Smooth muscle cell (in vitro differentiated cells): ENCODE measurements at regions not wholly inside any gene's neighbourhood (a gene's known extent, or its start where the extent isn't known, plus 50 kb on each side); places are given as distances from the start of the nearest gene placed in this dataset.

Experiments
- DNase-seq: peaks from one replicate; lab custom pipeline; 2025; ENCODE audit not compliant: unreplicated experiment; lab: John Stamatoyannopoulos, UW
- H2AFZ ChIP-seq: fragments of 200-600 bp; sonication (generic); 2 replicates; pipeline ENCODE4 v1.6.0; 2016; ENCODE audit warnings: antibody characterized with exemption, low read depth, mild to moderate bottlenecking
- H3F3A ChIP-seq: fragments of 200-600 bp; sonication (generic); 2 replicates; pipeline ENCODE4 v1.6.0; 2017; ENCODE audit warnings: antibody characterized with exemption, low read depth
- H3K27ac ChIP-seq: fragments of 200-600 bp; sonication (generic); 2 replicates; pipeline ENCODE4 v1.5.1; 2016; ENCODE audit warnings: low read depth, mild to moderate bottlenecking
- H3K27me3 ChIP-seq: fragments of 200-600 bp; sonication (generic); 2 replicates; pipeline ENCODE4 v1.6.1; 2016; ENCODE audit warnings: low read depth, mild to moderate bottlenecking
- H3K36me3 ChIP-seq: fragments of 200-600 bp; sonication (generic); 2 replicates; pipeline ENCODE4 v1.5.1; 2016; ENCODE audit warnings: low read depth
- H3K4me1 ChIP-seq: fragments of 200-600 bp; sonication (generic); 2 replicates; pipeline ENCODE4 v1.5.1; 2016; ENCODE audit warnings: low read depth
- H3K4me2 ChIP-seq: fragments of 200-600 bp; sonication (generic); 2 replicates; pipeline ENCODE4 v1.6.0; 2016; ENCODE audit warnings: mild to moderate bottlenecking
- H3K4me3 ChIP-seq: fragments of 200-600 bp; sonication (generic); 2 replicates; pipeline ENCODE4 v1.5.1; 2016; ENCODE audit warnings: mild to moderate bottlenecking
- H3K79me2 ChIP-seq: fragments of 200-600 bp; sonication (generic); 2 replicates; pipeline ENCODE4 v1.6.0; 2016; ENCODE audit warnings: low read depth, mild to moderate bottlenecking
- H3K9ac ChIP-seq: fragments of 200-600 bp; sonication (generic); 2 replicates; pipeline ENCODE4 v1.6.0; 2016; ENCODE audit warnings: low read depth
- H3K9me3 ChIP-seq: fragments of 200-600 bp; sonication (generic); replicated peaks from 2 replicates; pipeline ENCODE4 v1.5.1; 2016; ENCODE audit warnings: low read depth
- H4K20me1 ChIP-seq: fragments of 200-600 bp; sonication (generic); 2 replicates; pipeline ENCODE4 v1.6.0; 2016; ENCODE audit warnings: low read depth
- WGBS: methylation state at CpG from one replicate; pipeline ENCODE4 v1.1.7; 2016; ENCODE audit warnings: low lambda C conversion rate; 5-methylcytosine and 5-hydroxymethylcytosine counted together
- TF ChIP-seq, protein P1 (sequence below): fragments of 200-600 bp; sonication (generic); IDR thresholded peaks from 2 replicates; pipeline ENCODE4 v1.5.1; 2017; ENCODE audit warnings: borderline replicate concordance, mild to moderate bottlenecking, antibody characterized with exemption; ENCODE audit not compliant: insufficient read depth, poor library complexity, severe bottlenecking

DNA sequence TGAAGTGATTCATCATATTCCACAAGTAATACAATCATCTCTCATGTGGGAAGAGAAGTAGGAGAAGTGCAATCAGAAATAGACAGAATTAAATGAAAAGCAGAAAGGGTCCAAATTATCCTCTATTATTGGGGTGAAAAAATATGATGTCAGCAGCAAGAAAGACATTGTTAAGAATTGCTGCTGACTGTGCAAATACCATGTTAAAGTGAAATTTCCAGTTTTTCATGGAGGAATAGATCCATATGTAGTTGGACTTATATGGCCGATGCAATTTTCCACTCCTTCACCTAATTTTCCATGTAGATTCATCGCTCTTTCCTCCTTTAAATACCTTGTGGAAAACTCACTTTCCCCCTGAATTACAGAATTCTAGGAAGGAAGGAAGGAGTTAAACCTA is 819.8 kb downstream of the GATA3 start:
- H3F3A ChIP-seq, result no peaks in the 10 kb centered on the region
- TF ChIP-seq, protein P1, sequence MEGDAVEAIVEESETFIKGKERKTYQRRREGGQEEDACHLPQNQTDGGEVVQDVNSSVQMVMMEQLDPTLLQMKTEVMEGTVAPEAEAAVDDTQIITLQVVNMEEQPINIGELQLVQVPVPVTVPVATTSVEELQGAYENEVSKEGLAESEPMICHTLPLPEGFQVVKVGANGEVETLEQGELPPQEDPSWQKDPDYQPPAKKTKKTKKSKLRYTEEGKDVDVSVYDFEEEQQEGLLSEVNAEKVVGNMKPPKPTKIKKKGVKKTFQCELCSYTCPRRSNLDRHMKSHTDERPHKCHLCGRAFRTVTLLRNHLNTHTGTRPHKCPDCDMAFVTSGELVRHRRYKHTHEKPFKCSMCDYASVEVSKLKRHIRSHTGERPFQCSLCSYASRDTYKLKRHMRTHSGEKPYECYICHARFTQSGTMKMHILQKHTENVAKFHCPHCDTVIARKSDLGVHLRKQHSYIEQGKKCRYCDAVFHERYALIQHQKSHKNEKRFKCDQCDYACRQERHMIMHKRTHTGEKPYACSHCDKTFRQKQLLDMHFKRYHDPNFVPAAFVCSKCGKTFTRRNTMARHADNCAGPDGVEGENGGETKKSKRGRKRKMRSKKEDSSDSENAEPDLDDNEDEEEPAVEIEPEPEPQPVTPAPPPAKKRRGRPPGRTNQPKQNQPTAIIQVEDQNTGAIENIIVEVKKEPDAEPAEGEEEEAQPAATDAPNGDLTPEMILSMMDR, result no peak
- no peak overlapping the region for H3K4me2 ChIP-seq
- no peak for DNase-seq
- H3K4me3 ChIP-seq, result no peak overlapping the region
- H3K9me3 ChIP-seq, result no peaks in the 10 kb centered on the region
- no peak overlapping the region for H3K27ac ChIP-seq
- H2AFZ ChIP-seq, result no peak overlapping the region
- no peaks in the 10 kb centered on the region for H3K79me2 ChIP-seq
- no peaks in the 10 kb centered on the region for H3K4me1 ChIP-seq
- H4K20me1 ChIP-seq, result no peaks in the 10 kb centered on the region
- H3K9ac ChIP-seq, result no peak overlapping the region
- H3K36me3 ChIP-seq, result no peaks in the 10 kb centered on the region
- 98% methylated on average over 2 of the region's 2 CpGs for WGBS
- no peaks in the 10 kb centered on the region for H3K27me3 ChIP-seq

DNA sequence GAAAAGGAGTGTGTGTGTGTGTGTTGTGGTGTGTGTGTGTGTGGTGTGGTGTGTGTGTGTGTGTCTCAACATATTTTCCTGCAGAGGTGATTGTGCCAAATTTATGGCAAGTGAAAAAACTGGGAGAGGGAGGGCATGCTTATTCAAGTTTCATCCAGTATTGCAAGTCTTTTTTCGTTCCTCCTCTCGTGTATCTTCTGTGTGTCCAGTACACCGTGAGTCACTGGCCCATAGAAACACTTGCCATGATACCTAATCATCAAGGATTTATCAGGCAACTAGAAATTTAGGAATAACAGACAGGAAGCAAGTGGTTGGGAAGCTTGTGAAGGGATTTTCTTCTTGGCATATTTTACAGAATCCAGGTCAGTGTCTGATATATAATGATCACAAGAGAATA is 820.5 kb downstream of the GATA3 start:
- 72% methylated on average over 3 of the region's 3 CpGs for WGBS

DNA sequence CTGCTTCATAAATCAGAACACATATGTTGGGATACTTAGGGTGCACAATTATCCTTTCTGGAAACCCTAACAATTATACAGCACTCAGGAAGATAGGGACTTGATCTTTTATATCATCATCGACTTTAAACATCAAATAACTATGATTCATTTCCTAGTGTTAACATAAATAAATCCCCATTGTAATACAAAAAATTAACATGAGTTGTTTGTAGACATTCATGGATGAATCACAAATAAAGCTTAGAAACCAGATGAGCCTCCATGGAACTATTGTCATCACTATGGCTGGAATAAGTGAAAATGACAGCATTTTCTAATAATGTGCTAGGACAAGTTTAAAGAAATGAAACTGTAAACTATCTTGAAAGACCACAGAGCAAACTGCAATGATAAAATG is 821.7 kb downstream of the GATA3 start:
- H3K36me3 ChIP-seq, result no peaks in the 10 kb centered on the region
- no peaks in the 10 kb centered on the region for H3K9me3 ChIP-seq
- H2AFZ ChIP-seq, result no peak overlapping the region
- no peak overlapping the region for H3K9ac ChIP-seq
- H3K79me2 ChIP-seq, result no peaks in the 10 kb centered on the region
- H3K4me3 ChIP-seq, result no peak overlapping the region
- DNase-seq, result no peak
- 74% methylated on average over 1 of the region's 1 CpG for WGBS
- H3K27ac ChIP-seq, result no peak overlapping the region
- H4K20me1 ChIP-seq, result no peaks in the 10 kb centered on the region
- TF ChIP-seq, protein P1, result no peak
- H3F3A ChIP-seq, result no peaks in the 10 kb centered on the region
- no peaks in the 10 kb centered on the region for H3K27me3 ChIP-seq
- no peak overlapping the region for H3K4me2 ChIP-seq
- no peaks in the 10 kb centered on the region for H3K4me1 ChIP-seq

More for the DNA sequence above, 820.5 kb downstream of the GATA3 start:
- H3K27me3 ChIP-seq, result no peaks in the 10 kb centered on the region
- no peak for DNase-seq
- H3K27ac ChIP-seq, result no peak overlapping the region
- H3K9ac ChIP-seq, result no peak overlapping the region
- no peaks in the 10 kb centered on the region for H3K4me1 ChIP-seq
- H3K36me3 ChIP-seq, result no peaks in the 10 kb centered on the region
- H2AFZ ChIP-seq, result no peak overlapping the region
- H3K4me2 ChIP-seq, result no peak overlapping the region
- no peaks in the 10 kb centered on the region for H3F3A ChIP-seq
- no peaks in the 10 kb centered on the region for H4K20me1 ChIP-seq
- H3K4me3 ChIP-seq, result no peak overlapping the region
- no peaks in the 10 kb centered on the region for H3K79me2 ChIP-seq
- H3K9me3 ChIP-seq, result no peaks in the 10 kb centered on the region
- TF ChIP-seq, protein P1, result no peak

DNA sequence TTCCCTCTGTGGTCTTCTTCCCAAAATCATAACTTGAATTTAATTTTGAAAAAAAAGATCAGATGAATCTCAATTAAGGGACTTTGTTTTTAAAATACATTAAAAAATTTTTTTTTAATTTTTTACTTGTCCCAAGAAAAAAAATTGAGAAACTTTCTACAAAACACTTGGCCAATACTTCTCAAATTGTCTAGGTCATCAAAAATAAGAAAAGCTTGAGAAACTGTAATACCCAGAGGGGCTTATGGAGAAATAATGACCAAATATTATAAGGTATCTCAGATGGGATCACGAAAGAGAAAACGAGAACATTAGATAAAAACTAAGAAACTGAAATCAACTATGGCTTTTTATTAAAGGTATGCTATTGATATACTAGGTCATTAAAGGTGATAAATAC is 835.0 kb downstream of the GATA3 start:
- WGBS, result 90% methylated on average over 2 of the region's 2 CpGs
- no peaks in the 10 kb centered on the region for H3K36me3 ChIP-seq
- no peak overlapping the region for H3K27ac ChIP-seq
- no peak overlapping the region for H3K9ac ChIP-seq
- H2AFZ ChIP-seq, result no peak overlapping the region
- no peaks in the 10 kb centered on the region for H3K27me3 ChIP-seq
- H3K79me2 ChIP-seq, result no peaks in the 10 kb centered on the region
- no peaks in the 10 kb centered on the region for H3K9me3 ChIP-seq
- H4K20me1 ChIP-seq, result no peaks in the 10 kb centered on the region
- DNase-seq, result no peak
- no peak overlapping the region for H3K4me2 ChIP-seq
- no peaks in the 10 kb centered on the region for H3K4me1 ChIP-seq
- TF ChIP-seq, protein P1, result no peak
- no peaks in the 10 kb centered on the region for H3F3A ChIP-seq
- no peak overlapping the region for H3K4me3 ChIP-seq
